ENCODE measurements at regions not wholly inside any gene's neighbourhood (a gene's known extent, or its start where the extent isn't known, plus 50 kb on each side); places are given as distances from the start of the nearest gene placed in this dataset.

DNA sequence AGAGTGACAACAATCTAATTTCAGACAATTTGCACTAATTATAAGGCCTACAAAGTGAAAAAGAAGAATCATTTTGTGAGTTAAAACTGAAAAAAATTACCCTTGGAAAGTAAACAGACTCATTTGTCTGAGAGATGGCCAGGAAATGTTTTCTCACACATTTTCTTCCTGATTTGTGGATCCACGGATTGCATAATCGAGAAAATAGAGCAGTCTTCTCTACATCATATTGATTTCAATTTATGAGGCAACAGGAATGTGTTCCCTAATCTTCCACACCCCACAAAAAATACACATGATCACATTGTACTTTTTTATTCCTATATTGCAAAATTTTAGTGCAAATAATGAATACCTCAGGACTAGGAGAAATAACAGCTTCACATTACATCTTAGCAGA, 160.8 kb downstream of the CCER1 start:
- TF ChIP-seq, protein P1, sequence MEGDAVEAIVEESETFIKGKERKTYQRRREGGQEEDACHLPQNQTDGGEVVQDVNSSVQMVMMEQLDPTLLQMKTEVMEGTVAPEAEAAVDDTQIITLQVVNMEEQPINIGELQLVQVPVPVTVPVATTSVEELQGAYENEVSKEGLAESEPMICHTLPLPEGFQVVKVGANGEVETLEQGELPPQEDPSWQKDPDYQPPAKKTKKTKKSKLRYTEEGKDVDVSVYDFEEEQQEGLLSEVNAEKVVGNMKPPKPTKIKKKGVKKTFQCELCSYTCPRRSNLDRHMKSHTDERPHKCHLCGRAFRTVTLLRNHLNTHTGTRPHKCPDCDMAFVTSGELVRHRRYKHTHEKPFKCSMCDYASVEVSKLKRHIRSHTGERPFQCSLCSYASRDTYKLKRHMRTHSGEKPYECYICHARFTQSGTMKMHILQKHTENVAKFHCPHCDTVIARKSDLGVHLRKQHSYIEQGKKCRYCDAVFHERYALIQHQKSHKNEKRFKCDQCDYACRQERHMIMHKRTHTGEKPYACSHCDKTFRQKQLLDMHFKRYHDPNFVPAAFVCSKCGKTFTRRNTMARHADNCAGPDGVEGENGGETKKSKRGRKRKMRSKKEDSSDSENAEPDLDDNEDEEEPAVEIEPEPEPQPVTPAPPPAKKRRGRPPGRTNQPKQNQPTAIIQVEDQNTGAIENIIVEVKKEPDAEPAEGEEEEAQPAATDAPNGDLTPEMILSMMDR (IDR thresholded peaks at IDR 0.05) = no peak
- no peak for TF ChIP-seq POLR2A (IDR thresholded peaks at IDR 0.05)

Measured in thyroid gland (tissue), 4 donors.